GM19035 (cell line): ENCODE measurements at regions not wholly inside any gene's neighbourhood (a gene's known extent, or its start where the extent isn't known, plus 50 kb on each side); places are given as distances from the start of the nearest gene placed in this dataset.

Experiments used
- ATAC-seq: cut with Tn5 transposase; IDR thresholded peaks from one replicate; pipeline ENCODE4 v1.9.1; 2021; ENCODE audit not compliant: unreplicated experiment

- ATAC-seq = no peak
Observed at GRCh38 chr1:5308249-5308648, 653.8 kb downstream of the AJAP1 start.

DNA sequence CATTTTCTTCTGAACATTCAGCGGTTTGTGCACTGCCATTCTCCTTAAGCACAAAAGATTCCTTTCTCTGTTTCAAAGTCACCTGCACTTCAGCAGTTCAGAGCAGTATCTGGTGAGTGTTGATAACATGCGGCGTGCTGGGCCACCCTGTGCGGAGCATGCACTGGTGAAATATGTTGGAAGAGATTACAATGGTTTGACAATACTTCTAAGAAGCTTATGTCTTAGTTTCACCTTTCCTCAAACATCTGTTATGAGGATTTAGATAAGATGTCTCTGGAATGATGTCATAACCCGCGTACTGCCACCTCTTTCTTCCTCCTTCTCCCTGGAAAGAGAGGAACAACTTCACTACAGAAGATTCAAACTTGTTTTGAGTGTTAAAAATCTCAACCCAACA, 650.3 kb downstream of the AJAP1 start:
- ATAC-seq = no peak

DNA sequence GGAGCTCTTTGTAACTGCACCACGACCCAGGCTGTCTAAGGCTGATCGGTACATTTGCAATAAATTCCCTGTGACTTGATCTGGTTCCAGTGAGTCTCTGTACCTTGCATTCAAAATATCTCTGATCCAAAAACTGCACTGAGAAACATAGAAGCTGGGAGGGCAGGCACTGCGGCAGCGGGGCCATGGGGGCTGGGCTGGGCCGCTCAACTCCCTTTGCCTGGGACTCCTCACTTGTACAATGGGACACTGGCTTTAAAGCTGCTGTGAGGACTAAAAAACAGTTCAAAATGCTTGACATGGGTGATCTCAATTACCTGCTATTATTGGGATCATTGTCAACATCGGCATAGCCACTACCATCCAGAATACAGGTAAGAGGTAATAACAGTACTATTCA, 644.0 kb downstream of the AJAP1 start:
- no peak for ATAC-seq

DNA sequence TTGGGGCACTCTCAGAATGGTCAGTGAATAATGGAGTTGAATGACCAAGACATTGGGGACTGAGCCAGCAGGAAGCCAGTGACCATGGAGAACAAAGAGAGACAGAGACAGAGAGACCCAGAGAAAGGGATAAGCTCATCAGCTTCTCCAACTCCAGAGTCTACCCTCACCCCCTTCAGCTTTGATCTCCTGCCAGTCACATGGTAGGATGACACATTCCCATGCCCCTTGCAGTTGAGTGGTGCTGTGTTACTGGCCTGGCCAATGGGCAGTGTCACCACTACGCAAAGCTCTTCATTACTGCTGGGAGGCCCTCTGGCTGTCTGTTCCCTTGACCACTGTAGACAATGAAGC, 643.5 kb downstream of the AJAP1 start:
- ATAC-seq = no peak

DNA sequence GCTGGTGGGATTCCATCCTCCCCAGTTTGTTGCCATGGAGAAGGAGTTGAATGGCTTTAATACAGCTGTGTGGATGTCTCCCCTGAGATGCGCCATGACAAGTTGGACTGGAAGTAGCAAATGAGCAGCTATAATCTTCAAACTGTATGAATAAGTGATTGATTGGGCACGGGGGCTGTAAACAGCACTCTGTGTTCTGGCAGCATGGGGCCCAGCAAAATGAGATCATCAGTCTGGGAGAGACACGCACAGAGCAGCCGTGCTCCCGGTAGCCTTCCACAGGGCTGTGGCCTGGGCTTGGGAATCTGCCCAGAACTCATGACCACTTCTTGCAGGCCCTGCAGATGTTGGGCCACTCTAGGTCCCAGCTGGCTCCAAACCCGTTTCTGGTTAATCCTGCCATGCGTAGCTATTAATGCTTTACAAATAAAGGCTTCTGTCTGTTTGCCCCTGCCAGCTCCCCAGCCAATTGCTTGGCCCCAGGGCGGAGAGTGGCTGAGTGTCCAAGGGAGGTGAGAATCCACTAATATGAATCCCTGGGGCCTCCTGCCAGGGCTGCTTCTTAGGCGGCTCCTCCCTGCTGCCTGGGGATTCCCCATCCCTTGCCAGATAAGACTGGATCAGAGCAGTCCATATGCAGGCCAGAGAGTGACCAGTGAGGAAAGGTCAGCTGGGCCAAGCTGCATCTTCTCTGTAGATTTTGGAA, 642.9 kb downstream of the AJAP1 start:
- ATAC-seq = no peak

GRCh38 chr1:5296557-5297179, 642.3 kb downstream of the AJAP1 start:
- ATAC-seq = no peak

DNA sequence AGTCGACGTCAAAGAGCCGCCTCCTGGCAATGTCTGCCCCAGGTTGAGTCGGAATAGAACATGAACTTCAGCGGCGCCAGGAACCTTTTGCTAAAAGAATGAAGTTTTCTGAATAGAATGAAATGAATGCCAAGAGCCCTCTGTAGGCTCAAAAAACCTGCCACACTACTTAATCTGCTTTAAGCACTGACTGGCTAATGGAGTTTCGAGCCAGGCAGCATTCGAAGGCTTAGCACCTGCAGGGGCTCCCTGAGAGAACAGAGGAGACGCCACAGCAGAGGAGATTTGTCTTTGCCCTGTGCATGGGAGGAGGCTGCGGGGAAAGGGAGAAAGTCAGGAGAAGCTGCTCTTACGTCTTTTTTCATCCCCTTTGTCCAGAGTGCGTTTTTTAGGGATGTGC, 641.7 kb downstream of the AJAP1 start:
- no peak for ATAC-seq

- no peak for ATAC-seq
Observed at GRCh38 chr1:5291889-5292288, 637.5 kb downstream of the AJAP1 start.

DNA sequence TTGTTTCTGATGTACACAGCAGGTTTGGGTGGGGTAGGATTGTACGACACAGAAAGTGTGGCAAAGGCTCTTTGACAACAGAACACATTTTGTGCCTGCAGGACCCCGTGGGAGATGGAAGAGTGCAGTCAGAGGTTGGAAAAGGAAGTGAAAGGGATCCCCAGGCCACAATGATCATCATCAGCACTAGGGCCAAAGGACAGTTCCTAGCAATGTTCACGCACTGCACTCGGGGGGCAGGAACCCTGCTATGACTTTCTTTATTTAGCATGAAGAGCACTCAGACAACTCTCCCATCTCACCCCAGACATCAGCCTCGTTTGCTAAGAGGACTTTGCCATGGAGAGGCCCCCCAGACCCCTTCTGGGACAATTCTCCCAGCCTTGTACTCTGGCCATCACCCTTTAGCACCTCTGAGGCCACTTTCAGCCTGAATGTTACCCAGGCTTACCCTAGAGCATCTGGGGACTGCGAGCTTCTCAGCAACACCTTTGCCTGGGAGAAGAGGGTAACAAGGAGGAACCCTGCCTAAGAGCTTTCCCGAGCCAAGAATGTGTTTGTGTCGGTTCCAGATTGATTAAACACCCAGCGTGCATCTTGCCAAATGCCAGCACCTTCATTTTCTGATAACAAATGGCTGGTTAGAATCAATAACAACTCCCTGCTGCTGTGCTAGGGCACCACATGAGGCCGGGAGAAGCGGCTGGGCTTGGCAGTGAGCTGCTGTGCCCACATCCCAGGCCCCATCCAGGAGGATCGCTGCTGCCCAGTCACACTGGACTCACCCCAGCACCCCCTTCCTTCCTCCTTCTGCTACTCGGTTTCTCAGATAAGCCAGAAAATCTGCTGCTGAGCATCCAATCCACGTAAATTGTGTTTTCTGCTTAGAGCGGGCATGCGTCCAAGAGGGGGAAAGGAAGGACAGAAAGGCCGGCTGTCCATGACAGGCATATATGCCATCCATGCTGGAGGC, 633.1 kb downstream of the AJAP1 start:
- ATAC-seq = no peak

DNA sequence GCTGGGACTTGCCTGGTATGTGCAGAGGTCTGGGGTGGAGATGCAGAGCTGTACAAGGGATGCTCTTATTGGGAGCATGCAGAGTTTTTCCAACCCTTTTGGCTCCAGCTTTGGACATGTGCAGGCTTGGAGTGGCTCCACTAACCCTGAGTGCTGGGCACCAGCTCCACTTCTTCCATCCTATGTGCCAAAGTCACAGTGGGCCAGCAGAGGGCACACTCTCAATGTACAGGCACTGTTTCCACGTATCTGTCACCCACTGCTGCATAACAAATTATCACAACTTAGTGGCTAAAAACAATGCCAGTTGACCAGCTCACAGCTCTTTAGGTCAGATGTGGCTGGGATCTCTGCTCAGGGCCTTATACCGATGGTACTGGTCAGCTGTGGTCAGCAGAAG, 631.8 kb downstream of the AJAP1 start:
- ATAC-seq = no peak

- ATAC-seq = no peak
Observed at GRCh38 chr1:5274527-5274926, 620.1 kb downstream of the AJAP1 start.

- no peak for ATAC-seq
Observed at GRCh38 chr1:5273280-5274003, 619.0 kb downstream of the AJAP1 start.

DNA sequence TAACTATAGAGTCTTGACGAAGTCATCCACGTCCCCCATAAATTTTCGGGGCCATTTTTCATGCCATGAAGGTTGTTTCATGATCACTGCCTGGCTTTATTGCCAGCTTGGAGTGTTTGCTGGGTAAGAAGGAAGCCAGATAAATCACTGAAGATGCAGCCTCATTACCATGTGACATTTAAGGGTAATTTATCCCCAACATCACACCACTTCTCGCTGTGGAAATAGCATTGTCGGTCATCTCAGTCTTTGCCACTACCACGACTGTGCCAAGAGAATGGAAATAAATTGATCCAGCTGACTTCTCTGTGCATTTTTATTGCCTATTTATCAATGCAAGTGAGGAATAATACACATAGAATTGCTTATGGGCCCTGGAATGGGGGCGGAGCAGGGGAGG, 617.9 kb downstream of the AJAP1 start:
- ATAC-seq = no peak

GRCh38 chr1:5271264-5271663, 616.9 kb downstream of the AJAP1 start:
- no peak for ATAC-seq

DNA sequence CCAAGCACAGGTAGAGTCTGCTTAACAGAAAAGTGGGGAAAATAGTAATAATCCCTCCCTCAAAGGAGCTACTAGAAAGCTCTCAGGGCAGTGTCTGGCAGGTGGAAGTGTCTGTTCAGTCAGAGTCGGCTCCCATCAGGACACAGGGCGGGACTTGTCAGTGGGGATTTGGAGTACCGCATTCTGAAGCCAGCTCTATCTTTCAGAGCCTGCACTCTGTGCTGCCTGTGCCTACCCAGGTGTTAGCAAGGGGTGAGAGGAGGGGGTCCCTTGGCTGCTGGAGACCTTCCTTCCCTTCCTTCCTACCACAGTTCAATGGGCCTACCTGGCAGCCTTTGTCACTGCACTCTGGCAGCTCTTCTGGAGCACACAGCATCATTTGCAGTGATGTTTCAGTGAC, 615.5 kb downstream of the AJAP1 start:
- no peak for ATAC-seq

DNA sequence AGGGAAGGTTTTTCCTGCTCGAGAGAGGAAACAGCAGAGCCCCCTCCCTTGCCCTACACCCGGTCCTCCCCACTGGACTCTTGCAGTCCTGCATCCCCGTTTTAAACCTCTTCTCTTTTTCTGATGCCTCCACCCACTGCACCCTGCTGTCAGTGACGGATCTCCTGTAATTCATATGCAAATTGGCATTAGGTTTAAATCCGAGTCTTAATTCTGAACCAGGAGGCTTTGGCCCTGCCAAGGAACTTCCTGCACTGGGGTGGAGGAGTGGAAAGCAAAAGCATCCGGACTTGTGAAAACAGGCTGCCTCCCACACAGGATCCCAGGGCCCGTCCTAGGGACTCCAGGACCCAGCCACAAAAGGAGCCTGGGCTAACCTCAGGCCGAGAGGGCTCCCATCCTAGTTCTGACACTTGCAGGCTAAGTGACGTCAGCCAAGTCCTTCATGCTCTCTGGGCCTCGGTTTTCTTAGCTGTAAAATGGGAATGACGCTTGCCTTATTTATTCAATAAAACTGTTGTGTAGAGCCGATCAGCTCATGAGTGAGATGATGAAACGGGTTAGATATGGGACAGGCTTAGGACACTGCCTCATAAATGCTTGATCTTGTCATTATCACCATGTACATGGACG, 613.3 kb downstream of the AJAP1 start:
- ATAC-seq = no peak

DNA sequence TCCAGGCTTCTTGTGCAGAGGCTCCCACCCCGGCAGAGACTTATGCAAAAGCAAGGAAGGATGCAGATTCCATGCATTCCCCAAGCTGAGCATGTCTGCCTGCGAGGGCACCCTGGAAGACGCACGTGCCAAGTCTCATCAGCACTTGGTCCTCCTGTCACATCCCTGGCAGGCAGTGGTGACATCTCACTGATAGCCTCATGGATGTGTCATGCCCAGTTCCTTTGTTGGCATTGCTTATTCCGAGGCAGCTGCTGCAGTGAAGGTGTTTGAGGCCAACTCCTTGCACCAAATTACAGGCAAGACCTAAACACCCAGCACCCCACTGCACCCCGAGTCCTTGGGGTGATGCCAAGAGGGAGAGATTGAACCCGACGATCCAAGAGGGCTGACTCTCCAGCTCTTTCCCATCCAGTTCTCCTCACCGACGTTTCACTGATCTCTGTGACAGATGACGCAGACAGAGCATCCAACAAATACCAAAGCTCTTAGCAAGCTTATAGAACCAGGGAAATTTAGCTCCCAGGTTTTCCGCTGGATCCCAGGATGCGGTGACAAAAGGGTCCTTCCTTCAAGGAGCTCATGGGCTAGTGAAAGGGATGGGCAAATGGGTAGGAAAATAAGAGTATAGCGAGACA, 611.1 kb downstream of the AJAP1 start:
- no peak for ATAC-seq

- ATAC-seq = no peak
Observed at GRCh38 chr1:5264476-5264875, 610.1 kb downstream of the AJAP1 start.

- no peak for ATAC-seq
Observed at GRCh38 chr1:5256793-5257192, 602.4 kb downstream of the AJAP1 start.

DNA sequence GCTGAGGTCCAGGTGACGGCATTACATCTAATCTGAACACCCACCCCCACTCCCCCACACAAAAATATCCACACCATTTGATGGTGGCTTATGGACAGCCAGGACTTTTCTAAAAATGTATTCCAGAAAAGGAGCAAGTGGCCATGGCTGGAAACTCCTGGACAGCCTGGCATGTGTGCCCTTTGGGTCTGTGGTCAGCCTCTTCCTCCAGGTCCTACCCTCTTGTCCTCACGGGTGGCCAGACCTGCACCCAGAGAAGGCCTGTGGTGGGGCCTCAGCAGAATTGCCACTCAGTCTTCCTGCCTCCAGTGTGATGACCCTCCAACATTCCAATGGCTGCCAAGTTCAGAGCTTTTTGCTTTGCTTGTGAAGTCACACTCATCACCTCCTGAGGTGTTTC, 600.6 kb downstream of the AJAP1 start:
- ATAC-seq = no peak
